Astrocyte (in vitro differentiated cells and primary cell): ENCODE measurements at regions not wholly inside any gene's neighbourhood (a gene's known extent, or its start where the extent isn't known, plus 50 kb on each side); places are given as distances from the start of the nearest gene placed in this dataset.

Source experiments
- DNase-seq: peaks from one replicate; pipeline ENCODE4 v3.0.0-alpha.2; 2010; ENCODE audit warnings: low read depth
- FAIRE-seq: peaks from 2 replicates; lab custom pipeline; 2011; peaks lifted over from hg19 to GRCh38; lab: Jason Lieb, UNC
- H2AFZ ChIP-seq: 2 replicates; pipeline ENCODE4 v1.6.0; 2012; ENCODE audit warnings: low read depth, low read length, inconsistent platforms
- H3K27ac ChIP-seq: 2 replicates; pipeline ENCODE4 v1.5.1; 2011; ENCODE audit warnings: low read depth, low read length, inconsistent platforms
- H3K27me3 ChIP-seq: 2 replicates; pipeline ENCODE4 v1.6.0; 2011; ENCODE audit warnings: low read length, inconsistent platforms; ENCODE audit not compliant: insufficient read depth
- H3K36me3 ChIP-seq: 2 replicates; pipeline ENCODE4 v1.5.1; 2011; ENCODE audit warnings: low read length, inconsistent platforms; ENCODE audit not compliant: insufficient read depth
- H3K4me1 ChIP-seq: 2 replicates; pipeline ENCODE4 v1.5.1; 2011; ENCODE audit warnings: low read length, inconsistent platforms; ENCODE audit not compliant: insufficient read depth
- H3K4me2 ChIP-seq: 2 replicates; pipeline ENCODE4 v1.6.0; 2012; ENCODE audit warnings: low read length, inconsistent platforms
- H3K4me3 ChIP-seq: 2 replicates; pipeline ENCODE4 v1.5.1; 2011; ENCODE audit warnings: low read depth, mild to moderate bottlenecking, low read length, inconsistent platforms; ENCODE audit not compliant: insufficient read depth
- H3K79me2 ChIP-seq: 2 replicates; pipeline ENCODE4 v1.6.0; 2012; ENCODE audit warnings: mild to moderate bottlenecking, low read length, inconsistent platforms; ENCODE audit not compliant: insufficient read depth
- H3K9ac ChIP-seq: 2 replicates; pipeline ENCODE4 v1.6.0; 2012; ENCODE audit warnings: mild to moderate bottlenecking, low read length, inconsistent platforms
- H3K9me3 ChIP-seq: 2 replicates; pipeline ENCODE4 v1.5.1; 2012; ENCODE audit warnings: low read depth, mild to moderate bottlenecking, low read length, inconsistent platforms; ENCODE audit not compliant: insufficient read depth
- H4K20me1 ChIP-seq: 2 replicates; pipeline ENCODE4 v1.6.0; 2012; ENCODE audit warnings: low read length, inconsistent platforms; ENCODE audit not compliant: insufficient read depth
- H3K27ac Mint-ChIP-seq: one replicate; pipeline ENCODE4 v1.8.0; 2021; ENCODE audit warnings: mild to moderate bottlenecking, mixed read lengths; ENCODE audit not compliant: unreplicated experiment
- H3K27me3 Mint-ChIP-seq: one replicate; pipeline ENCODE4 v1.8.0; 2021; ENCODE audit warnings: low read depth, mixed read lengths; ENCODE audit not compliant: unreplicated experiment
- H3K36me3 Mint-ChIP-seq: one replicate; pipeline ENCODE4 v1.8.0; 2021; ENCODE audit warnings: low read depth, mixed read lengths; ENCODE audit not compliant: unreplicated experiment
- H3K4me1 Mint-ChIP-seq: one replicate; pipeline ENCODE4 v1.8.0; 2021; ENCODE audit warnings: low read depth, mixed read lengths; ENCODE audit not compliant: unreplicated experiment
- H3K4me3 Mint-ChIP-seq: one replicate; pipeline ENCODE4 v1.8.0; 2021; ENCODE audit warnings: mild to moderate bottlenecking, moderate library complexity, mixed read lengths; ENCODE audit not compliant: unreplicated experiment
- H3K9me3 Mint-ChIP-seq: one replicate; pipeline ENCODE4 v1.8.0; 2021; ENCODE audit warnings: mild to moderate bottlenecking, mixed read lengths; ENCODE audit not compliant: unreplicated experiment
- EZH2 ChIP-seq: IDR thresholded peaks from 2 replicates; pipeline ENCODE4 v1.6.1; 2012; ENCODE audit warnings: mild to moderate bottlenecking, low read length, inconsistent platforms; ENCODE audit not compliant: insufficient read depth
- TF ChIP-seq, protein P1 (sequence below): IDR thresholded peaks from 2 replicates; pipeline ENCODE4 v1.5.1; 2011; ENCODE audit warnings: low read depth, mild to moderate bottlenecking, inconsistent platforms, low read length, moderate library complexity; ENCODE audit not compliant: insufficient read depth

GRCh38 chr1:212214325-212214724, 70.9 kb upstream of the PPP2R5A start:
- Mint-ChIP-seq H3K4me3 (no peak overlapping the region), H3K36me3 (no peaks in the 10 kb centered on the region), H3K4me1 (peaks cover 10% of the 10 kb centered on the region), H3K9me3 (peaks cover 2% of the 10 kb centered on the region), H3K27ac (no peak overlapping the region), H3K27me3 (peaks cover 7% of the 10 kb centered on the region)
- Histone ChIP-seq H3K27me3 (no peaks in the 10 kb centered on the region), H2AFZ (no peak overlapping the region), H4K20me1 (no peaks in the 10 kb centered on the region), H3K36me3 (no peaks in the 10 kb centered on the region), H3K4me3 (no peak overlapping the region), H3K9ac (no peak overlapping the region), H3K9me3 (no peaks in the 10 kb centered on the region), H3K79me2 (no peaks in the 10 kb centered on the region), H3K27ac (no peak overlapping the region), H3K4me1 (peaks cover 8% of the 10 kb centered on the region), H3K4me2 (no peak overlapping the region)
- no peak for DNase-seq
- FAIRE-seq = no peak
- TF ChIP-seq, protein P1, sequence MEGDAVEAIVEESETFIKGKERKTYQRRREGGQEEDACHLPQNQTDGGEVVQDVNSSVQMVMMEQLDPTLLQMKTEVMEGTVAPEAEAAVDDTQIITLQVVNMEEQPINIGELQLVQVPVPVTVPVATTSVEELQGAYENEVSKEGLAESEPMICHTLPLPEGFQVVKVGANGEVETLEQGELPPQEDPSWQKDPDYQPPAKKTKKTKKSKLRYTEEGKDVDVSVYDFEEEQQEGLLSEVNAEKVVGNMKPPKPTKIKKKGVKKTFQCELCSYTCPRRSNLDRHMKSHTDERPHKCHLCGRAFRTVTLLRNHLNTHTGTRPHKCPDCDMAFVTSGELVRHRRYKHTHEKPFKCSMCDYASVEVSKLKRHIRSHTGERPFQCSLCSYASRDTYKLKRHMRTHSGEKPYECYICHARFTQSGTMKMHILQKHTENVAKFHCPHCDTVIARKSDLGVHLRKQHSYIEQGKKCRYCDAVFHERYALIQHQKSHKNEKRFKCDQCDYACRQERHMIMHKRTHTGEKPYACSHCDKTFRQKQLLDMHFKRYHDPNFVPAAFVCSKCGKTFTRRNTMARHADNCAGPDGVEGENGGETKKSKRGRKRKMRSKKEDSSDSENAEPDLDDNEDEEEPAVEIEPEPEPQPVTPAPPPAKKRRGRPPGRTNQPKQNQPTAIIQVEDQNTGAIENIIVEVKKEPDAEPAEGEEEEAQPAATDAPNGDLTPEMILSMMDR = no peak
- TF ChIP-seq EZH2 = no peak

GRCh38 chr1:212215910-212216309, 69.3 kb upstream of the PPP2R5A start:
- H3K27ac ChIP-seq = no peak overlapping the region
- no peaks in the 10 kb centered on the region for H3K27me3 ChIP-seq
- no peaks in the 10 kb centered on the region for H3K36me3 ChIP-seq
- Mint-ChIP-seq H3K36me3 (no peaks in the 10 kb centered on the region), H3K27ac (no peak overlapping the region), H3K9me3 (peaks cover 2% of the 10 kb centered on the region), H3K4me3 (no peak overlapping the region), H3K27me3 (peaks cover 7% of the 10 kb centered on the region), H3K4me1 (peaks cover 18% of the 10 kb centered on the region)
- H3K9ac ChIP-seq = no peak overlapping the region
- H4K20me1 ChIP-seq = no peaks in the 10 kb centered on the region
- no peak for FAIRE-seq
- no peaks in the 10 kb centered on the region for H3K9me3 ChIP-seq
- H3K4me1 ChIP-seq = peaks cover 18% of the 10 kb centered on the region
- H3K4me2 ChIP-seq = no peak overlapping the region
- H2AFZ ChIP-seq = no peak overlapping the region
- no peaks in the 10 kb centered on the region for H3K79me2 ChIP-seq
- H3K4me3 ChIP-seq = no peak overlapping the region
- TF ChIP-seq, protein P1 = no peak
- no peak for TF ChIP-seq EZH2
- no peak for DNase-seq

GRCh38 chr1:212217633-212218032, 67.6 kb upstream of the PPP2R5A start:
- Histone ChIP-seq H3K9ac (no peak overlapping the region), H3K4me2 (no peak overlapping the region), H3K36me3 (no peaks in the 10 kb centered on the region), H2AFZ (no peak overlapping the region), H4K20me1 (no peaks in the 10 kb centered on the region), H3K27ac (no peak overlapping the region), H3K27me3 (no peaks in the 10 kb centered on the region), H3K4me1 (peaks cover 18% of the 10 kb centered on the region), H3K79me2 (no peaks in the 10 kb centered on the region), H3K9me3 (no peaks in the 10 kb centered on the region), H3K4me3 (no peak overlapping the region)
- H3K4me1 Mint-ChIP-seq = peaks cover 24% of the 10 kb centered on the region
- H3K9me3 Mint-ChIP-seq = peaks cover 2% of the 10 kb centered on the region
- H3K36me3 Mint-ChIP-seq = peaks cover 2% of the 10 kb centered on the region
- H3K27ac Mint-ChIP-seq = no peak overlapping the region
- TF ChIP-seq, protein P1 = no peak
- no peak for TF ChIP-seq EZH2
- H3K4me3 Mint-ChIP-seq = no peak overlapping the region
- DNase-seq = no peak
- peaks cover 7% of the 10 kb centered on the region for H3K27me3 Mint-ChIP-seq
- no peak for FAIRE-seq
